K562 (cell line): ENCODE measurements at regions not wholly inside any gene's neighbourhood (a gene's known extent, or its start where the extent isn't known, plus 50 kb on each side); places are given as distances from the start of the nearest gene placed in this dataset.
"Not testable (repeated sequence)": the region's sequence is repeated elsewhere in the genome, so short reads cannot be mapped to it uniquely, and the experiment has no call there.

Experiments
- ATAC-seq: fragments of 200-7000 bp; cut with Tn5 transposase; 3 replicates; pipeline ENCODE4 v1.9.1; 2020; ENCODE audit warnings: moderate library complexity
- BruUV-seq: library from RNA; stranded (reverse); fragments of 400-500 nt; replicated peaks from 2 replicates; lab custom pipeline; 2021; lab: Mats Ljungman, UMichigan
- CTCF ChIA-PET: fragments of 300-600 bp; formaldehyde crosslinking; extraction: SDS; loops from one replicate; lab custom pipeline; 2021; ENCODE audit warnings: low intra/inter-chr PET ratio; lab: Yijun Ruan, JAX
- POLR2A ChIA-PET: fragments of 300-600, 350-650 bp; sonication (Branson Sonifier 250); formaldehyde crosslinking; extraction: SDS; loops from one replicate; lab custom pipeline; 2021; ENCODE audit warnings: antibody characterized with exemption, inconsistent platforms; lab: Yijun Ruan, JAX
- DNase-seq, 4 experiments: peaks; one replicate each; pipeline versions ENCODE4 v3.0.0 to v3.0.0-alpha.2; 2011 to 2018; ENCODE audit warnings: low spot score in 3 of 4, mixed read lengths in 3 of 4; ENCODE audit errors: extremely low read depth in 1 of 4
- FAIRE-seq: peaks from 2 replicates; lab custom pipeline; 2011; peaks lifted over from hg19 to GRCh38; lab: Jason Lieb, UNC
- H2AFZ ChIP-seq: 2 replicates; pipeline ENCODE4 v1.6.0; 2011; ENCODE audit warnings: low read depth, low read length, control low read depth, inconsistent platforms
- H3K27ac ChIP-seq: fragments of 200-600 bp; 3 replicates; pipeline ENCODE4 v1.8.0; 2011; ENCODE audit warnings: low read depth, mild to moderate bottlenecking, control low read depth, inconsistent platforms, low read length, moderate library complexity, mixed read lengths; ENCODE audit errors: extremely low read depth
- H3K27me3 ChIP-seq, 2 experiments: fragments of 300-600 bp in 1 of 2; 2 replicates in 1 of 2; 3 replicates in 1 of 2; pipeline versions ENCODE4 v1.6.0 to v1.8.0; 2011; ENCODE audit warnings: inconsistent platforms in 2 of 2, low read length in 2 of 2, mild to moderate bottlenecking in 1 of 2, mixed read lengths in 1 of 2, moderate library complexity in 1 of 2; ENCODE audit not compliant: control insufficient read depth in 2 of 2, insufficient read depth in 2 of 2
- H3K36me3 ChIP-seq: fragments of 300-600 bp; 3 replicates; pipeline ENCODE4 v1.8.0; 2011; ENCODE audit warnings: mild to moderate bottlenecking, low read length, inconsistent platforms; ENCODE audit not compliant: control insufficient read depth, insufficient read depth
- H3K4me1 ChIP-seq, 2 experiments: fragments of 200-600 bp in 1 of 2; replicated peaks in 1 of 2; 2 replicates in 1 of 2; 3 replicates in 1 of 2; pipeline versions ENCODE4 v1.5.1 to v1.8.0; 2011; ENCODE audit warnings: inconsistent platforms in 2 of 2, low read length in 2 of 2, mild to moderate bottlenecking in 1 of 2, mixed read lengths in 1 of 2, moderate library complexity in 1 of 2; ENCODE audit not compliant: control insufficient read depth in 2 of 2, insufficient read depth in 2 of 2
- H3K4me2 ChIP-seq: 2 replicates; pipeline ENCODE4 v1.6.1; 2011; ENCODE audit warnings: low read length, control low read depth, inconsistent platforms, mixed read lengths; ENCODE audit not compliant: insufficient read depth
- H3K4me3 ChIP-seq: fragments of 200-600 bp; sonication (generic), shearing (Covaris generic); 2 replicates; pipeline ENCODE4 v1.5.1; 2016; ENCODE audit warnings: control low read depth, inconsistent platforms
- H3K79me2 ChIP-seq: fragments of 200-600 bp; 3 replicates; pipeline ENCODE4 v1.8.0; 2011; ENCODE audit warnings: low read length, inconsistent platforms; ENCODE audit not compliant: control insufficient read depth, insufficient read depth
- H3K9ac ChIP-seq, 2 experiments: 2 replicates each; pipeline versions ENCODE4 v1.6.0 to v1.6.1; 2011; ENCODE audit warnings: low read depth in 2 of 2, low read length in 2 of 2, control low read depth in 1 of 2, inconsistent platforms in 1 of 2, mild to moderate bottlenecking in 1 of 2, mixed read lengths in 1 of 2; ENCODE audit not compliant: insufficient read depth in 1 of 2
- H3K9me1 ChIP-seq: one replicate; pipeline ENCODE4 v1.6.0; 2011; ENCODE audit warnings: inconsistent platforms, mild to moderate bottlenecking, low read length, moderate library complexity; ENCODE audit not compliant: control insufficient read depth, insufficient read depth
- H3K9me3 ChIP-seq: replicated peaks from 2 replicates; pipeline ENCODE4 v1.5.1; 2011; ENCODE audit warnings: low read depth, low read length, inconsistent platforms; ENCODE audit not compliant: control insufficient read depth, insufficient read depth
- H4K20me1 ChIP-seq: replicated peaks from 2 replicates; pipeline ENCODE4 v1.6.1; 2011; ENCODE audit warnings: low read length, inconsistent platforms, mixed read lengths; ENCODE audit not compliant: control insufficient read depth, insufficient read depth
- CCNT2 ChIP-seq: IDR thresholded peaks from 2 replicates; pipeline ENCODE4 v1.6.1; 2011; ENCODE audit warnings: borderline replicate concordance, low read depth, mild to moderate bottlenecking, moderate library complexity, mixed read lengths, low read length; ENCODE audit not compliant: insufficient read length; ENCODE audit errors: extremely low read depth
- KAT8 ChIP-seq: fragments of 450-650 bp; IDR thresholded peaks from 2 replicates; pipeline ENCODE4 v1.6.1; 2016; ENCODE audit warnings: low read depth, mild to moderate bottlenecking
- SAFB ChIP-seq: fragments of 200-400 bp; formaldehyde crosslinking; IDR thresholded peaks from 2 replicates; pipeline ENCODE4 v1.6.1; 2017; ENCODE audit warnings: low read depth, low read length, borderline replicate concordance
- SPI1 ChIP-seq: IDR thresholded peaks from 2 replicates; pipeline ENCODE4 v1.6.1; 2011; ENCODE audit warnings: low read depth, low read length, control low read depth, borderline replicate concordance
- TSHZ1 ChIP-seq: fragments of 250-450 bp; sonication (Bioruptor Pico); IDR thresholded peaks from 2 replicates; pipeline ENCODE4 v1.4.0; 2020; ENCODE audit warnings: mild to moderate bottlenecking, moderate library complexity
- ZNF175 ChIP-seq: fragments of 200-800 bp; sonication (Bioruptor generic); IDR thresholded peaks from 2 replicates; pipeline ENCODE4 v1.6.1; 2016; ENCODE audit warnings: low read depth, mild to moderate bottlenecking, missing genetic modification characterization, missing compliant biosample characterization
- ZNF644 ChIP-seq: fragments of 200-800 bp; sonication (Bioruptor generic); IDR thresholded peaks from 2 replicates; pipeline ENCODE4 v1.6.1; 2016; ENCODE audit warnings: low read depth, missing genetic modification characterization, missing compliant biosample characterization
- WGBS: fragments of 100-300 bp; shearing (Covaris generic); methylation state at CpG from one replicate; pipeline ENCODE4 v1.1.6; 2016; ENCODE audit warnings: low coverage, mixed read lengths; ENCODE audit not compliant: insufficient coverage; ENCODE audit errors: missing lambda C conversion rate; 5-methylcytosine and 5-hydroxymethylcytosine counted together
- in situ Hi-C: fragments of 300-500 bp; cut with MboI; formaldehyde crosslinking; loops from 4 replicates; pipeline ENCODE4 v1.15.0; 2018; ENCODE audit warnings: inconsistent platforms, mixed read lengths
- intact Hi-C: fragments of 100-400 bp; cut with micrococcal nuclease; formaldehyde crosslinking; loops from 2 replicates; pipeline ENCODE4 v1.14.2; 2022

DNA sequence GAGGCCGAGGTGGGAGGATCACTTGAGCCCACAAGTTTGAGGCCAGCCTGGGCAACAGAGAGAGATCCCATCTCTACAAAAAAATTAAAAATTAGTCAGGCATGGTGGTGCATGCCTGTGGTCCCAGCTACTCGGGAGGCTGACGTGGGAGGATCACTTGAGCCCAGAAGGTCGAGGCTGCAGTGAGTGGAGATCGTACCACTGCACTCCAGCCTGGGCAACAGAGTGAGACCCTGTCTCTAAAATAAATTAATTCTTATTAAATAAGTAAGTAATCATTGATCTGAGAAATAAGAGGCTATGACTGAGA is 452.6 kb downstream of the SOX9 start:
- H2AFZ ChIP-seq, CTCF ChIA-PET, intact Hi-C loops, H3K9me1 ChIP-seq, H3K79me2 ChIP-seq, H3K27ac ChIP-seq, ATAC-seq, DNase-seq, H3K36me3 ChIP-seq, in situ Hi-C loops, H3K4me2 ChIP-seq, H3K9me3 ChIP-seq, BruUV-seq, H3K4me1 ChIP-seq, POLR2A ChIA-PET, H3K9ac ChIP-seq, FAIRE-seq, H4K20me1 ChIP-seq, H3K4me3 ChIP-seq: not testable (repeated sequence)
- WGBS = 0% methylated on average over 5 of the region's 5 CpGs
- H3K27me3 ChIP-seq = peaks cover 2 to 43% of the 10 kb centered on the region in 2 experiments; a peak in 3 of 5 replicates

DNA sequence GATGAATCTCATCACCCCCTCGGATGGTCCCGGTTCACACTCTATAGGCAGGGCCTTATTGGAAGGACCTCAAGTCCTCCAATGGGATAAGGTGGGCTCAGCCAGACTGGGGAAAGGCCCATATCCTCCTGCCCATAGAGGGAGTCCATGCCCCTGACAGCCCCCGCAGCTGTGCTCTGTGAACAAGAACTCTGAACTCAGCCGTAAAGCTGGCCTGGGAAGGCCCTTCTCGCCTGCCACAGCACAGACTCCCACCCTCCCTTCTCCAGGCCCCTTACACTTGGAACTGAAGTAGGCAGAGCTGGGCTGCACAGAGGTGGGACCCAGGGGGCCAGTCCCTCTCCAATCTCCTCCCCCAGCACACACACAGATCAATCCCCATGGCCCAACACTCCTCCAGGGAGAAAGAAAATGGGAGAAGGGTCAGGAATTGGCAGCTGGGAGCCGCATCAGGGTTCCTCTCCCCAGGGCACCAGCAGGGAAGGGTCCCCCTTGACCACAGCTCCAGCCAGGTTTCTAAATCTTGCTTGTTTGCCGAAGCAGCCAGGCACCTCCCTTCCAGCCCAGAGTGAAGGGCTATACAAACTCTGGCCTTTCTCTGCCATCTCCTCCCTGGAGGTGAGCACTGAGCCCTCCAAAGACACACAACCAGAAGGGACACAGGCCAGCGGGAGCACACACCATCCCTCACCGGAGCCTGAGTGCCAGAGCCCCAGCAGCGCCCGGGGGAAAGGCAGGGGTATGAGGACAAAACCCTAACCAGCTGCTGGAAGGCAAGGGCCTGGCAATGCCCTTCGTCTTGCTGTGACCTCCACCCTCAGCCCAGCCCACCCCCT is 454.1 kb downstream of the SOX9 start:
- in situ Hi-C loops = no loop called here
- no peak for FAIRE-seq
- TF ChIP-seq KAT8 (no peak), SPI1 (no peak), SAFB (no peak), CCNT2 (no peak), ZNF175 (CRISPR knock-in tag) (no peak), TSHZ1 (CRISPR knock-in tag) (no peak), ZNF644 (tag) (no peak)

More for the DNA sequence above, 454.1 kb downstream of the SOX9 start:
- Histone ChIP-seq H3K36me3 (no peaks in the 10 kb centered on the region), H3K9me1 (no peaks in the 10 kb centered on the region), H3K9ac (no peak overlapping the region), H4K20me1 (no peaks in the 10 kb centered on the region), H3K4me1 (no peaks in the 10 kb centered on the region), H3K4me2 (no peak overlapping the region), H3K9me3 (no peaks in the 10 kb centered on the region), H3K4me3 (no peak overlapping the region), H3K27ac (no peak overlapping the region), H2AFZ (no peak overlapping the region), H3K27me3 (peaks cover 0 to 34% of the 10 kb centered on the region in 2 experiments; a peak in 3 of 5 replicates), H3K79me2 (no peaks in the 10 kb centered on the region)
- no peak for DNase-seq
- no TSS peak for BruUV-seq
- 0% methylated on average over 10 of the region's 12 CpGs for WGBS
- no peak for ATAC-seq
- intact Hi-C loops = no loop called here
- CTCF ChIA-PET = no interaction called here
- POLR2A ChIA-PET = interaction anchor here (0.6 kb wide), 1 partner anchor 1009 kb away, joined by 3 read pairs; no protein-coding TSS in a partner anchor
